H1 (cell line): ENCODE measurements at regions not wholly inside any gene's neighbourhood (a gene's known extent, or its start where the extent isn't known, plus 50 kb on each side); places are given as distances from the start of the nearest gene placed in this dataset.

Source experiments
- CHD7 ChIP-seq: fragments of 300-600 bp; sonication (generic); IDR thresholded peaks from 2 replicates; pipeline ENCODE4 v1.7.1; 2012; ENCODE audit warnings: low read length, moderate library complexity, mild to moderate bottlenecking, inconsistent platforms; ENCODE audit not compliant: insufficient replicate concordance
- JUN ChIP-seq: IDR thresholded peaks from 2 replicates; pipeline ENCODE4 v1.6.1; 2011; ENCODE audit warnings: low read depth, mild to moderate bottlenecking, improper control_type of control experiment, low read length
- RBBP5 ChIP-seq: IDR thresholded peaks from 2 replicates; pipeline ENCODE4 v1.7.1; 2012; ENCODE audit warnings: low read depth, mild to moderate bottlenecking, inconsistent platforms, low read length, moderate library complexity, borderline replicate concordance
- SIRT6 ChIP-seq: IDR thresholded peaks from one replicate; pipeline ENCODE4 v1.7.1; 2012; ENCODE audit warnings: low read length, inconsistent platforms
- TAF1 ChIP-seq: IDR thresholded peaks from 2 replicates; pipeline ENCODE4 v1.6.1; 2011; ENCODE audit warnings: mild to moderate bottlenecking, low read depth, low read length
- TBP ChIP-seq: IDR thresholded peaks from 2 replicates; pipeline ENCODE4 v1.6.1; 2011; ENCODE audit warnings: low read depth, low read length, improper control_type of control experiment

GRCh38 chr4:181701894-181702293 is 541.3 kb upstream of the TENM3 start (continued):
- TF ChIP-seq CHD7 (no peak), TAF1 (no peak), TBP (no peak), RBBP5 (no peak), JUN (no peak), SIRT6 (no peak)
